Activated CD4-positive, alpha-beta T cell treated with anti-CD3 and anti-CD28 coated beads for 4 hours (primary cell): ENCODE measurements at regions not wholly inside any gene's neighbourhood (a gene's known extent, or its start where the extent isn't known, plus 50 kb on each side); places are given as distances from the start of the nearest gene placed in this dataset.

ENCODE experiments used
- DNase-seq, 2 donors: peaks; one replicate each; pipeline ENCODE4 v3.0.0-alpha.2; 2020

DNA sequence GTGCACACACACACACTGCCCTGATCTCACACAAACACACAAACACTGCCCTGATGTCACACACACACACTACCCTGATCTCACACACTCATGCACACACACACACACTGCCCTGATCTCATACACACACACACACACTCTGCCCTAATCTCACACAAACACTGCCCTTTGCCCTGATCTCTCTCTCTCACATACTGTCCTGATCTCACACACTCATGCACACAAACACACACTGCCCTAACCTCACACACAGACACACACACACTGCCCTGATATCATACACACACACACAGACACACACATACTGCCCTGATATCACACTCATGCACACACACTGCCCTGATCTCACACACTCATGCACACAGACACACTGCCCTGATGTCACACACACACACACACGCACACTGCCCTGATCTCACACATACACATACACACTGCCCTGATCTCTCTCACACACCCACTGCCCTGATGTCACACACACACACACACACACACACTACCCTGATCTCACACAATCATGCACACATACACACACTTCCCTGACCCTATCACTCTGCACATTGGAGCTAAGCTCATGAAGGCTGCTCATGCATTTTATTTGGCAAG lies 97.6 kb upstream of the DIO3 start:
- no peak for DNase-seq

DNA sequence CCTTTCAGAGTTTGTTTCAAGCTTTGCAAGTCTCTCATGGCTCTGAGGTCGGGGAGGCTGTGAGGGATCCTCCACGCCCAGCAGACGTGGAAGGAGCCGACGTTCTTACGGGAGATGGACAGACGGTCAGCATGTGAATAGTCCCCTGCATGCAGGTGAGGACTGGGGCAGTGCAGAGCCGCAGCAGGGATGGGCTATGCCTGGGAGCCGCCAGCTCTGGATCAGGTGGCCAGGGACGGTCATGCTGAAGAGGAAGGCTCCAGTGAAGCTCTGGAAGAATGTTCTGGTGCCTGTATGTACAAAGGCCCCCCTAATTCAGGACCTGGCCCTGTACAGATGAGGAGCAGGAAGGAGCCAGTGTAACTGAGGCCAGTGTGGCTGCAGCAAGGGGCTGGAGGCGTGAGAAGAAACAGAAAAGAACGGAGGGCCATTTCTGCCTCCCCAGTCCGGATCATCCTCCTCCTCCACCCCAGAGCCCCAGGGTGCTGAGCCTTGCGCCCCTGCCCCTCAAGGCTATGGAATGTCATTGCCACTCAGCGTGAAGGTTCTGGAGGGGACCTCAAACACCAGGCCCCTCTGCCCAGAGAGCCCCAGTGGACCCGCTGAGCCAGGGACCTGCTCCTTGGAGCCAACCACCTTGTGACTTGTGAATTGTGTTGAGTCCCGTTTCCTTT lies 96.8 kb upstream of the DIO3 start:
- no peak for DNase-seq

DNA sequence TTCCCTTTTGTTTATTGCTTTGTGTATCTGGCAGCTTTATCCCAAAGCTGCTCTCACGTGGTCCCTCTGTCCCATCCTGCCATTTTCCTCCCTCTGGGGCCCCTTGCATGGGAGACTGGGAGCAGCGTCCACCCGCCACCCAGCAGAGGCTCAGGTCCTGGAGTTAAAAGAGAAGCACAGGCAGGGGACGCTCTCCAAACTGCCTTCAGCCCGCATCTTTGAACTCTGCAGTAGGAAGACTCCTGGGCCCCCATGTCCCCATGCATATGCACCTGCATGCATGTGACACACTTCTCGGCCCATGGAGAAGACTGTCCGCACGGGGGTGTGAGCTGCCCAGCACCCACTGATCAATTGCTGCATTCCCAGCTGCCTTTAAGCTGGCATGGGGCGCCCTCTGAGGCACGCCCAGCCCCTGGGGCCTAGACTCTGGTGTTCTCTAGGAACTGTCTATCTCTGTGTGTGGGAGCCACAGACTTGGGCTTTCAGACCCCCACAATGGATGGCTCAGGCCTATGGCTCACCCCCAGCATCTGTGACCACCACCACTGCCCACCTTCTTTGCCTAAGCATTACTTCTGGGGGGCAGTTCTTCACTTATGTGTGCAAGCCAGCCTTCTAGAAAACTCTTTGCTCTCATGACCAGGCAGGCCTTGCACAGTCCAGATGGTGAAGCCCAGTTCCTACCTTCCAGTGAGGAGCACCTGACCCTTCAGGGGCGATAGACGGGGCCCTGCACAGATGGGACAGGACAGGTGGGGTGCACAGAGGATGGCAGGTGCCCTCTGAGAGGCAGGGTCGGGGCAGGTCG lies 96.1 kb upstream of the DIO3 start:
- no peak for DNase-seq

DNA sequence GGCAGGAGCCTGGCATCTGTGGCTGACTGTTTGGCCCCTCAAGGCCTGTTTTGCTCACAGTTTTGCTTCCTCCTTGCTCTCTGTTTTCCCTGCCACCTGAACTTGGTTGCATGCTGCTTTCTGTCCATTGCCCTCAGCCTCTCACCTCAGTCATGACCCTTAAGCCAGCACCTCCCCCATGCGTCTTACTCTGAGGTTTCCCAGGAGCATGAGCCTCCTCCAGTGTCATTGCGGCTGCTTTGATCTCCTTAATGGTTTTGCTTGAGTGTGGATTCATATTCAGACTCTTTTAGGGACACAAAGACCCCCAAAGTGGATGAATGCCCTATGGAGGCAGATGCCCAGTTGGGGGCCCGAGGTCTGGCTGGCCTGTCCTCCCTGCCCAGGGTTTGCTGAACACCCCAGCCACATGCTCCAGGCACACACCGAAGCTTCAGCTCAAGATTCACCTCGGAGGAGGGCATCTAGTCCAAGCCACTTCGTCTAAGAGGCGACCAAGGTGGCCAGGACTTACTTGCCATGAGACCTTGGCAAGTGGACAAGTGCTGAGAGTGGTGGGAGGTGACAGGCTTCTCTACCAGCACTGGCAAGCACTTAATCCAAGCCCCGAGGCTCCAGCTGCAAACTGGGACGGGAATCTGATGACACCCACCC lies 95.4 kb upstream of the DIO3 start:
- DNase-seq: no peak

DNA sequence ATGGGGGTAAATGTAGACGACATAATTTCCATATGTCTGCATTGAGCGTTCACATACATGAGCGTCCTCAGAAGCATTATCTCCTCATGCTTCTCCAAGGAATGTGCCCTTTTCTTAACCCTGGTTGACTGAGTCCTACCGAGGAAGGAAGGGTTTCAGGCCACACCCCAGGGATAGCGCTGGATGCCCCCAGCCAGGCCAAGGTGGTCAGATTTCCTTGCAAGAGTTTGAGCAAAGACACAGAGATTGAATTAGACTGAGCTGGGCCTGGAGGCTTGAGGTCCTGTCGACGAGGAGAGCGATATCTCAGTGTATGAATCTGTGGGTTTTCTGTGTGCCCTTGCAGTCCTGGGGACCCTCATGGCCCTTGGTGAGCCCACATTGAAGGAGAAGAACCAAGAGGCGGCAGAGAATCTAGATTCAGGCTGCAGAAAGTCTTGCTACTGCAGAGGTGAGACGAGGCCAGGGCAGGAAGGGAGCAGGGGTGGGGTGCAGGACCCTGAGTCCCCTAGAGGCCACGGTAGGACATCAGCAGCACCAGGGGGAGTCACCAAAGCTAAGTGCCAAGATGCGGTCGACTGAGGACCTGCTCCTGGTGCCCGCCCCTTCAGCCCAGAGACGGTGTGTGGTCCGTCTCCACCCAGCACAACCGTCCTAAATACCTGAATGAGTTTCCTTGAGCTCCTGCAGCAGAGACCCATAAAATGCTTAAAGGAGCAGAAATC lies 94.7 kb upstream of the DIO3 start:
- no peak for DNase-seq

DNA sequence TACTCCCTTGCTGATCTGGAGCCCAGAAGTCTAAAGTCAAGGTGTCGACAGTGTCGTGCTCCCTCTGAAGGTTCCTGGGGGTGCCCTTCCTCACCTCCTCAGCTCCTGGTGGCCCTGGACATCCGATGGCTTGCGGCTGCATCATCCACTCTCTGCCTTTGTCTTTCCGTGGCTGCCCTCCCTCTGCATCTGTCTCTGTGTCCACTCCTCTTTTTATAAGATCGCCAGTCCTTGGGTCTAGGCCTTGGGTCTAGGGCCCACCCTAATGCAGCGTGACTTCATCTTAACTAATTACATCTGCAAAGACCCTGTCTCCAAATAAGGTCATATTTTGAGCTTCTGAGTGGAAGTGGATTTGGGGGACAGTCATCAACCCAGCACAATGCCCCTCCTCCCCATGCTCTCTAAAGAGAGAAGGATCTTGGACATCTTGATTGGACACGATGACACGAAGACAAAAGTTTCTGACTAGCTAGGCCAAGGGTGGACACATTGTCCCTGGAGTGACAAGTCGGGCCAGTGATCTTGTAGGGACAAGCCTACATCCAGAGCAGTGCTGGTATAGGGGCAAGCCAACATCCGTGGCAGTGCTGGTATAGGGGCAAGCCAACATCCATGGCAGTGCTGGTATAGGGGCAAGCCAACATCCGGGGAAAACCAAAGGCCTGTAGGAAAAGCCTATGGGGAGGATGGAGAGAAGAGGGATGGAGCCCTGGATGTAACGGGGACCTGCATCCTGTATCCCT lies 93.9 kb upstream of the DIO3 start:
- DNase-seq: no peak

DNA sequence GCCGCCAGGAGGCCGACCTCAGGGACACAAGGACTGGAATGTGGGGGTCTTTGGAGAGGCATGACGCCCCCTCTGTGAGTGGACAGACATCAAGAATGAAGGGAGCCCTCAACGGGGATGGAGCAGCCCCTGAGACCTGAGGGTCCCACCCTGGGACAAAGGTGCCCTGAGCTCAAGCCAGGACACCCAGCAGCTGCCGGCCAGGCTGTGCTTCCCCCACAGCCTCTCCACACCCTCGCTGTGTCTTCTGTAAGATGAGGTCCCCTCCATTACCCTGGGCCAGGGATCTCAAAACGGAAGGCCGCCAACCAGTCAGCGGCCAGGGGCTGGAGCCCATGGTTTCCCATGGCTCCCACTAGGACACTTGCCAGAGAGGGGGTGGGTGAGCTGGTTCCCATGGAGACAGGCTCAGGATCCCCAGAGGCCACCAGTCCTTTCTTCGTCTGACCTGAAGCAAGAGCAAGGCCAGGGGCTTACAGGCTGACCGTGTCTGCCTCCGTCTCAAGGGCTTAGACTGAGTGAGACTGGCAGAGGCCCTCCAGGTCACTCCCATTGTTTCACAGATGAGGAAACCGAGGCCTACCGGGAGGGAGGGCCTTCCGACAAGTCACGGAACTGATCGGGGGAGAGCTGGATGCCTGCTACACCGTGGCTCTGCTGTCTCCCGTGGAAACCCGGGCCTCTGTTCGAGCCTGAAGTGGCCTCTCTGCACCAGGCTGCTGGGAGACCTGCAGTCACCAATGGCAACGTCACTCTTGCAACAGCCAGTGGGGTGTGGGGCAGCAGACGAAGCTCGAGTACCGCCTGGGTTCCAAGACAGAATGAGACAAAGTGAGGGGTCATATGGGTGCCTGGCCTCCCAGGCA lies 91.7 kb upstream of the DIO3 start:
- DNase-seq: no peak

DNA sequence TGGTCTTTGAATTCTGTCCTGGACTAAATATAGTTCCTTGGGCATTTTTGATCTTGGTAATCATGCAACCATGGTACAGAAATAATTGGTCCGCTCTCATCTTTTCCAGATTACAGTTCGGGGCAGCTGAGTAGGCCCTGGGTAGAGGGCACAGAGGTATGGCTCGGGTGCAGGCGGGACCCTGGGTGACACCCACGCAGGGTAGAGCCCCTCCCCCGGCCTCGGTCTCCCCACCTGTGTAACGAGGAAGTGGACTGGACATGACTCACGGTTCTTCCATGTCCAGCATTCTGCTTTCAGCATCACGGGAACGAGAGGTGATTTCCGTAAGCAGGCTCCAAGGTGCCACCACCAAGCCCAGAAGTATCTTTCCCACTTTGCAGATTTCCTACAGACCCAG lies 91.0 kb upstream of the DIO3 start:
- DNase-seq: no peak

DNA sequence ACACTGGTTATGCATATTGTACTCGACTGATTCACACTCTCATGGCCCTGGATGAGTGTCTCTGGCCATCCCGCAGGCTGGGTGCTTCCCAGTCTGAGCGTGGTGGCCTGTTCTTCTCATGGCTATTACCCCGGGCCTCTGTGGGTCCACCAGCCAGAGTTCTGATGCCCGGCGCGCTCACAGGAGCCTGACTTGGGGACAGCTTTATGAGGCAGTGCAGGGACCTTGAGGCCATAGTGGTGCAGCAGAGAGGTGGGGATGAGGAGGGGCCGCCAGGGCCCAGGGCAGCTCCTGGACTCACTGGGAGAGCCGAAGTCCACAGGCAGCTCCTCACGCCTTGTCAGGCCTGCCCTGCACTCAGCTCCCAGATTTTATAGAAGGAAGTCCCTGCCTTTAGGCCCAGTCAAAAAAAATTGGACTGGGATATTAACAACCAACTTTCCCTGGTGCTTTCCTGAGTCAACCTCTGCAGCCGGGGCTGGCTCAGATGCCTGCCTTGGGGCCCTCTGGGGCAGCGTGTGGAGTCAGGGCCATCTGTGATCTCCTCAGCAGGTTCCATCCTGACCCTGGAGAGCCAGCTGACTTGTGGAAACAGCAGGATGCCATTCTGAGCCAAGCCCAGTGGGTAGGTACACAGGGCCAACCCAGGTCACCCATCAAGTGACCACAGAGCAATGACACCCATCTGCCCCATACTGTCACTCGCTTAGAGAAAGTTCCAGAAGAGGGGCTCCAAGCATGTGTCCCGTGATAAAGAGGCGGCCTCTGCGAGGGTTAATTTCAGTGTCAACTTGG lies 89.4 kb upstream of the DIO3 start:
- DNase-seq: no peak

DNA sequence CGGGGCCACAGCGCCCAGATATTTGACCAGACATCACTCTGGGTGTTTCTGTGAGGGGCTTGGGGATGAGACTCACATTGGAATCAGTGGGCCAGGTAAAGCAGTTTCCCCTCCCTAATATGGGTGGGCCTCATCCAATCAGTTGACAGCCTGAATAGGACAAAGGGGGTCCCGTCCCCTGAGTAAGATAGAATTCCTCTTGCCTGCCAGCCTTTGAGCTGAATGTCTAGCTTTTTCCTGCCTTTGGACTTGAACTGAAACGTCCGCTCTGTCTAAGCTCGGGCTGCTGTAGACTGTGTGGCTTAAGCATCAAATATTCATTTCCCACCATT lies 88.8 kb upstream of the DIO3 start:
- DNase-seq: no peak

DNA sequence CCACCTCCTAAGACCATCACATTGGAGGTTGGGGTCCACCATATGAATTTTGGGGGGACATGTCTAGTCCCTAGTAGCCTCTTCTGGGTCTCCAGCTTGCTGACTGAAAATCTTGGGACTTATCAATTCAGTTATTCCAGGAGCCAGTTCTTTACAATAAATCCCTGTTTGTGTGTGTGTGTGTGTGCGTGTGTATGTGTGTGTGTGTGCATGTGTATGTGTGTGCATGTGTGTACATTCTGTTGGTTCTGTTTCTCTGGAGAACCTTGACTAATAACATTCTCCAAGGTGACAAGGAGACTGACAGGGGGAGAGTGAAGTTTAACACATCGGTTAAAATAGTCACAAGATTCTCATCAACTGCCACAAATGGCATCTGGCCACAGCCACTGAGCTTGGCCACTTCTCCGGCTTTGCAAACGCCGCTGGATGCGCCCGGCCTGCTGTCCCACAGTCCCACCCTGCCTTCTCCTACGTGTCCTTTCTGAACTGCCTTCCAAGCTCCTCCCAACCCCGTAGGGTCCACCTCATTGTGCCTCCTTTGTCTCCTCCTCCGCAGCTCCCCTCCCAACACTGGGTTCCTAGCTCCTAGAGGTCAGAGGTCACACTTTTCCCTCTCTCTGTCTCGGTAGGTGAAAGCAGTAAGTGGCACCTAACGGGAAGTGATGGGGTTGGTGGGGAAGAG lies 88.1 kb upstream of the DIO3 start:
- no peak for DNase-seq

DNA sequence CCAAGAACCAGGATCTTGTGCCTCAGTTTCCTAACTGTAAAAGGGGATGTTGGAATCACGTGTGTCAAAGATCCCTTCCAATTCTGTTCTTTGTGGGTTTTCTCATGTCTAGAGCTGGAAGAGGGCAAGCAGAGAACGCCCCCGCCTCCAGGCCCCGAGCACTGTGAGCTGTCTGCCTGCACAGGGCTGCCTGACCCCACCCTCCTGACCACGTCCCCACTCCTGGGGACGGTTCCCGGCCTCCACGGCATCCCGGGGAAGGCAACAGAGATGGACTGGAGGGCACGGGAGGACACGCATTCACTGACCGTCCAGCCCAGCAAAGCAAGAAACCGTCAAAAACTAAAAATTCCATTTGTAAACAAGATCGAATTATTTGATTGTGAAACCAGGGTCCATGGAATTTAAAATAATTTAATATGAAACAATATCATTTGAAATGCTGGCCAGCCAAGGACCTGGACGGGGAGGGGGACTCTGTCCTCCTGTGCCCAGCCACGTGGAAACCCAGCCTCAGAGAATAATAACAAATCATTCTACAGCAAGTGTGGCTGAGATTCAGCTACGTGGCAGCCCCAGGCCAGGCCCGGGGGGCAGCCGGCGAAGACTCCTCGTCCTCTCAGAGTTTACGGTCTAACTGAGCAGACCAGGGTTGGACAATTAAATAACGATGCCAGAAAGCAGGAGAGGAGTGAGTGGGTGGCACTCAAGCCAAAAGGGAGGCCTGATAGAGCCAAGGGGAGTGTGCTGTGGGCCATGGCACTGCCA lies 87.3 kb upstream of the DIO3 start:
- no peak for DNase-seq

DNA sequence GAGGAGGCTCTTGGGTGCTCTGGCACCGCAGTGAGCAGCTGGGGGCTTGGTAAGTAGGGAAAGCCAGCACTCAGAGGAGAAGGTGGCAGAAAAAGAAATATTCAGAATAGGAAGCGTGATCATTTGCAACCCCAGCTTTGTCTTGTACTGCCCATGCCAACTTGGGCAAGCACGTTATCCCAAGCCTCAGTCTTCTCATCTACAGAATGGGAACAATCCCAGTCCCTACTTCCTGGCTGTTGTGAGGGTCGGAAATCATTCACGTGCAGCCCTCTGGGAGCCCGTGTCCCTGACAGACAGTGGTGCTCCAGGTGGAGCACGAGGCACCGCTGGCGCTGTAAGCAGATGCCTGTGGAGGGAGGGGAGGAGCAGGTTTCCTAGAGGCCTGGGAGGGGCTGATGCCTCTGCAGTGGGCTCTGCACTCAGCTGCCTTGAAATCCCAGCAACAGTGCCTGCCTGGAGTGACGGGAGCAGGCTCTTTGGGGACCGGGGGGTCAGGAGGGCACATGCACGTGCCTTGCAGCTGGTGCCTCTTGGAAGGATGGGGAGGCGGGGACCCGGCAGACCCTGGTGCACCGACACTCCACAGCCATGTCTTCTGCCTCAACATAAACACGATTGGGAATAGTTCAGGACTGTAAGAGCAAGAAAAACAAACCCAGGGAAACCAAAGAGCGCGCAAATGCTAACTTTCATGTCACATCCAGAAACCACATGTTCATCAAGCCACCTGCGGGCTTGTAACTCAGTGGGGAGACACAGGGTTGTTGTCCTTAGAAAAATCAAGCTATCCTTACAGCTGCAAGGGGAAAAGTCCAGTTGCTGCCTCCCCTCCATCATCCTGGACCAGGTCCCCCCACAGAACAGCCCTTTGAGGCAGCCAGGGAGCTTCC lies 86.5 kb upstream of the DIO3 start:
- no peak for DNase-seq

DNA sequence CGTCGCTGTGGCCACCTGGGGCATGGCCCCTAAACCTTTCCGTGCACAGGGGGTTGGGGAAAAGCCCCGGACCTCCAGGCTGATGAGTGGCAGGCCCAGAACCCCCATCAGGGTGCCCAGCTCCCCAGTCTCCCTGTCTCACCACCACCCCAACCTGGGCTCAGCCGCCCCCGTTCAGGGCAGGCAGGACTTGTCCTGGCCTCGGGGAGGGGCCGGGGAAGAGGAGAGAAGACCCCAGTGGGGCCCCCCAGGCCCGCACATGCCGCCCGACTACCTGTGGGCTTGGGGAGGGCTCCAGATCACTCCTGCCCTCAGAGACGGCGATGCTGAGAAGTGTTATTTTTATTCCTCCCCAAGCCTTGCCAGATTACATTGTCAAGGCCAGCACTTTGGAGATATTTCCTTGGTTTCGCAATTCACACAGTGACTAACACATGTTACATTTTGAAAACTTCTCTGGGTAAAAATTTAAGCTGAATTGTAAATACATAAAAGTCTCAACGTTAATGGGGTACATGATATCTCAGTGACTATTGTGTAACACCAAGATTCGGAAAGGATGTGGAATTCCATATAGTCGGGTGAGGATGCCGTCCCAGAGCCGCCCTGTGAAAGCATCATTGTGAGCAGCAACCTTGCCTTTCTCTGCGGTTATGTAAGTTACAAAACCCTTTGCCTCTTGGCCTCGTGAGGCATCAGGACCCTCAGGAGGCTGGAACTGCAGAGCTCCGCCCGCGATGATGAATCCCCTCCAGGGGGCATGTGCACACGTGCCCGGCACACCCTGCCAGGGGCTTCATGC lies 85.6 kb upstream of the DIO3 start:
- DNase-seq: no peak

DNA sequence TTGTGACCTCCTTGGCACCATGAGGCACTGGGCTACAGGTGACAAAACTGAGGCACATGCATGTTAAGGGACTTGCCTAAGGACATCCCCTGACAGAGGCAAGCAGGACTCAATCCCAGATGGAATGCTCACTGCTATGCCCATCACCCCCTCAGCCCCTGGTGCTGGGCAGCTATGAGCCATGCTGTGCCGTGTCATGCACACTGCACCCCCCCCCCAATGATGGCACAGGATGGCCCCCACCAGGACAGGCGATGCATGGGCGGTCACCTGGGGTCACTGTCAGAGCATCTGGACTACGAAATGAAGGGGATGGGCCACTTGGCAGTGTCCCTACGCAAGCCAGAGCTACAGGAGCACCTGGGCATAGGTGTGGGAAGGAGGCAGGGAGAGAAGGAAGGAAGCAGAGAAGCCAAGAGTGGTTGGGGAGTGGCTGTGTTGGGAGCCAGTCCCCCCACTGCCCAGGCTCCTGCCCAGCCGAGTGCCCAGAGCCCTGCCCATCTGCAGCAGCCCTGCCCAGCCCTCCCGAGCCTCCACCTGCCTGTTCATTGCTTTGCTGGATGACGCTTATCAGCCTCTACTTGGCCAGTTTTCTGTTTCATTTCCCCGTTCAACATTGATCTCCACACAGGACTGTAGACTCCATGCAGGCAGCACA lies 84.9 kb upstream of the DIO3 start:
- no peak for DNase-seq

DNA sequence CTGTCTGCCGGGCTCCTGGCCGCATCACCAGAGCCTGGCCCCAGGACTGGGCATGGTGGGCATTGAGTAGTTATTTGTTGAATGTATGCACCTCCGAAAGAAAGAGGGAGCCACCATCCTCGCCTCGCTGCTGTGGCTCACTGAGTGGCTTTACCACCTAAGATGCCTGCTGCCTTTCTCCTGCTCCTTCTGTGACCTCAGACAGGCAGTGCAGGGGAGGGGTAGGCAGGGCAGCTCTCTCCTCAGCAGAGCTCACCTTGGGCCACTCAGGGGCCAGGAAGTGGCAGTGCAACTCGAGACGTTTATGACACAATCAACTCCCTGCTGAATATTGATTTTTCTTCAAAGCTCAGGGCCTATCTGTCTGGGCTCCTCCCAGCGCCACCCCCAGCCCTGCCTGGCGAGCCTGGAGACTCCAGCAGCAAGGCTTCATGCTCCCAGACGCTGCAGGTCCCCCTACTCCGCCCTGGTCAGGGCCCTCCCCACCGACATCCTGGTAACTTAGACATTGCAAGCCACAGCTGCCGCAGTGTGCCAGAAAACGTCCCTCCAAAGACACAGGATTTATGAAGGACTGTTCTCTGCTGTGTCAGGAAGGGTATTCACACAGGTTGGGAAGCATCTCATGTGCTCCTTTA lies 84.3 kb upstream of the DIO3 start:
- DNase-seq: no peak
